ENCODE measurements at regions not wholly inside any gene's neighbourhood (a gene's known extent, or its start where the extent isn't known, plus 50 kb on each side); places are given as distances from the start of the nearest gene placed in this dataset.

GRCh38 chr4:146582864-146583263 lies 55.8 kb upstream of the POU4F2 start:
- TF ChIP-seq KLF5 (IDR thresholded peaks at IDR 0.05; ENCODE audit: partially characterized antibody): no peak
- TF ChIP-seq NFYB (IDR thresholded peaks at IDR 0.05; ENCODE audit: insufficient read depth, low read depth, low read length): no peak
- no peak for TF ChIP-seq MYC (IDR thresholded peaks at IDR 0.05; ENCODE audit: insufficient read depth, insufficient read length, insufficient replicate concordance, low read length, severe bottlenecking)
- TF ChIP-seq CREB1 (IDR thresholded peaks at IDR 0.05; ENCODE audit: low read depth): no peak
- no peak for TF ChIP-seq ZNF274 (IDR thresholded peaks at IDR 0.05; ENCODE audit: insufficient read depth, insufficient read length)
- TF ChIP-seq POLR2AphosphoS2 (IDR thresholded peaks at IDR 0.05; ENCODE audit: low read depth, low read length): no peak

Measured in GM12878 (cell line).